ENCODE measurements at regions not wholly inside any gene's neighbourhood (a gene's known extent, or its start where the extent isn't known, plus 50 kb on each side); places are given as distances from the start of the nearest gene placed in this dataset.

GRCh38 chr17:6215071-6216035, 145.2 kb downstream of the WSCD1 start:
- Histone ChIP-seq H3K36me3 (no peaks in the 10 kb centered on the region), H3K27ac (no peak overlapping the region), H3K27me3 (peaks cover 0 to 25% (median 5%) of the 10 kb centered on the region in 7 donors), H3K4me3 (no peak overlapping the region), H3K9me3 (no peaks in the 10 kb centered on the region), H3K4me1 (no peaks in the 10 kb centered on the region)
- TF ChIP-seq CTCF (IDR thresholded peaks at IDR 0.05): no peak
- intact Hi-C loops (cut with DNase I): no loop called here
- 80 to 82% methylated on average over 13 of the region's 13 CpGs for WGBS, 2 donors
- no peak for DNase-seq
- no peak for ATAC-seq

- WGBS, 2 donors: 78 to 87% methylated on average over 4 of the region's 4 CpGs
- H3K9me3 ChIP-seq: no peaks in the 10 kb centered on the region
- peaks cover 0 to 31% (median 8%) of the 10 kb centered on the region in 7 donors for H3K27me3 ChIP-seq
- ATAC-seq (no peak), DNase-seq (no peak)
- no peak overlapping the region for H3K4me3 ChIP-seq
- no peak overlapping the region for H3K27ac ChIP-seq
- no peaks in the 10 kb centered on the region for H3K36me3 ChIP-seq
- TF ChIP-seq CTCF (IDR thresholded peaks at IDR 0.05): no peak
- intact Hi-C loops (cut with DNase I): no loop called here
- H3K4me1 ChIP-seq: no peaks in the 10 kb centered on the region
Observed at GRCh38 chr17:6213859-6214258, 143.7 kb downstream of the WSCD1 start.

GRCh38 chr17:6212766-6213165, 142.6 kb downstream of the WSCD1 start:
- TF ChIP-seq CTCF (IDR thresholded peaks at IDR 0.05): no peak
- no peak for ATAC-seq
- H3K27me3 ChIP-seq: peaks cover 0 to 31% (median 4%) of the 10 kb centered on the region in 7 donors

GRCh38 chr17:6209829-6210228, 139.7 kb downstream of the WSCD1 start:
- Histone ChIP-seq H3K4me1 (no peaks in the 10 kb centered on the region), H3K36me3 (no peaks in the 10 kb centered on the region), H3K27me3 (peaks cover 0 to 27% (median 8%) of the 10 kb centered on the region in 7 donors), H3K4me3 (no peak overlapping the region), H3K9me3 (no peaks in the 10 kb centered on the region), H3K27ac (no peak overlapping the region)
- TF ChIP-seq CTCF (IDR thresholded peaks at IDR 0.05): no peak
- no peak for DNase-seq
- intact Hi-C loops (cut with DNase I): loop anchor here in 1 of 10 donors (10.0 kb wide), 1 partner anchor 65 kb away; no protein-coding TSS in a partner anchor
- ATAC-seq: no peak
- 78 to 86% methylated on average over 5 of the region's 5 CpGs for WGBS, 2 donors

More at GRCh38 chr17:6212766-6213165, 142.6 kb downstream of the WSCD1 start:
- no peaks in the 10 kb centered on the region for H3K36me3 ChIP-seq
- no peaks in the 10 kb centered on the region for H3K4me1 ChIP-seq
- no peak overlapping the region for H3K4me3 ChIP-seq
- no peak overlapping the region for H3K27ac ChIP-seq
- WGBS, 2 donors: 75 to 82% methylated on average over 5 of the region's 5 CpGs
- intact Hi-C loops (cut with DNase I): no loop called here
- H3K9me3 ChIP-seq: no peaks in the 10 kb centered on the region
- DNase-seq: no peak

Data from heart right ventricle (tissue), 16 donors.